ENCODE measurements at regions not wholly inside any gene's neighbourhood (a gene's known extent, or its start where the extent isn't known, plus 50 kb on each side); places are given as distances from the start of the nearest gene placed in this dataset.
"Not testable (repeated sequence)": the region's sequence is repeated elsewhere in the genome, so short reads cannot be mapped to it uniquely, and the experiment has no call there.

DNA sequence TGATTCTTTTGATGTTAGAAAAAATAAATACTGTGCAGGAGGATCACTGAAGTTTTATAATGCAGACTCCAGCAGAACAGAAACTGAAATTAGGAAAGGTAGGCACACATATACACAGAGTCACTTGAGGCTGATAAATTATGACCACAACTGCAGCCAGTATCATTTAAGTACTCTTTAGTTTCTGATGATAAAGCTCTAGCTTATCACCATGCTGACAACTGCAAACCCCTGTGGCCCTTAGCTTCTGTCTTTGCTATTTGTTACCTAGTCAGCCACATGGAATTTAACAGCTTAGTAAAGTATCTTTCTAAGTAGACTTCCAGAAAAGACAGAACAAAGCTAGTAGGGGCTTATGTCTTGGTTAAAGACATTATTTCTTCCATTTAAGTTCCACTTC lies 734.8 kb upstream of the CDH6 start:
- no peak overlapping the region for H2BK5ac ChIP-seq (ENCODE audit: low read depth, low read length)
- H4K8ac ChIP-seq (ENCODE audit: extremely low read depth, insufficient read depth, low read length): no peak overlapping the region
- no peak overlapping the region for H3K4ac ChIP-seq (replicated peaks; ENCODE audit: insufficient read length, low read depth, low read length)
- H2BK15ac ChIP-seq (ENCODE audit: low read length): no peak overlapping the region
- H4K5ac ChIP-seq (ENCODE audit: insufficient read length, low read depth, low read length): no peak overlapping the region
- TF ChIP-seq GTF2F1 (IDR thresholded peaks at IDR 0.05; ENCODE audit: borderline replicate concordance, low read depth, low read length): no peak
- no peaks in the 10 kb centered on the region for H3K79me2 ChIP-seq (ENCODE audit: control insufficient read depth in 1 of 2, insufficient read depth in 2 of 2, low read length in 2 of 2)
- CTCF ChIA-PET (ENCODE audit: partially characterized antibody): no interaction called here
- no peak overlapping the region for H3K4me2 ChIP-seq (ENCODE audit: insufficient read depth in 1 of 2, low read depth in 2 of 2, low read length in 2 of 2)
- no peak overlapping the region for H3K23ac ChIP-seq (ENCODE audit: insufficient read length)
- no peak overlapping the region for H3K4me3 ChIP-seq (ENCODE audit: extremely low read depth in 1 of 4, insufficient read depth in 2 of 4, low read depth in 3 of 4, low read length in 4 of 4)
- H4K91ac ChIP-seq (replicated peaks; ENCODE audit: insufficient read length, low read length): no peak overlapping the region
- no peaks in the 10 kb centered on the region for H3K4me1 ChIP-seq (replicated peaks in 1 of 4; ENCODE audit: control insufficient read depth in 3 of 4, insufficient read depth in 4 of 4, low read length in 3 of 4)
- no peaks in the 10 kb centered on the region for H4K20me1 ChIP-seq (replicated peaks in 1 of 2; ENCODE audit: control insufficient read depth in 1 of 2, insufficient read depth in 2 of 2, low read length in 2 of 2)
- no peak overlapping the region for H2AK5ac ChIP-seq (ENCODE audit: low read depth, low read length)
- no peak overlapping the region for H3K18ac ChIP-seq (ENCODE audit: extremely low read depth, low read length)
- POLR2A ChIA-PET (ENCODE audit: partially characterized antibody): no interaction called here
- H3K23me2 ChIP-seq (ENCODE audit: low read depth, low read length): no peaks in the 10 kb centered on the region
- H2BK120ac ChIP-seq (replicated peaks; ENCODE audit: low read depth, low read length): no peak overlapping the region
- no peak for FAIRE-seq
- H3K79me1 ChIP-seq (ENCODE audit: low read depth, low read length): no peaks in the 10 kb centered on the region
- no peak for DNase-seq (ENCODE audit: low read depth in 1 of 2, low spot score in 2 of 2)
- H2BK12ac ChIP-seq (ENCODE audit: low read depth, low read length): no peak overlapping the region
- no peak overlapping the region for H2AFZ ChIP-seq (ENCODE audit: low read length)
- H3K14ac ChIP-seq (ENCODE audit: insufficient read length): no peak overlapping the region
- no peaks in the 10 kb centered on the region for H3K27me3 ChIP-seq (replicated peaks in 1 of 4; ENCODE audit: control insufficient read depth in 3 of 4, extremely low read depth in 1 of 4, insufficient read depth in 3 of 4, low read length in 3 of 4)
- no peak overlapping the region for H3K27ac ChIP-seq (ENCODE audit: low read depth, low read length)
- no peaks in the 10 kb centered on the region for H3K36me3 ChIP-seq (ENCODE audit: control insufficient read depth in 2 of 4, insufficient read depth in 4 of 4, low read length in 3 of 4)
- no peak overlapping the region for H2BK20ac ChIP-seq (ENCODE audit: low read length)
- H3K9me3 ChIP-seq (ENCODE audit: insufficient read depth in 2 of 2, low read depth in 1 of 2, low read length in 1 of 2): no peaks in the 10 kb centered on the region
- H3K56ac ChIP-seq (replicated peaks; ENCODE audit: insufficient read length, low read depth, low read length): no peak overlapping the region
- H3K9ac ChIP-seq (replicated peaks in 1 of 4; ENCODE audit: extremely low read depth in 1 of 4, low read depth in 3 of 4, low read length in 3 of 4): no peak overlapping the region

DNA sequence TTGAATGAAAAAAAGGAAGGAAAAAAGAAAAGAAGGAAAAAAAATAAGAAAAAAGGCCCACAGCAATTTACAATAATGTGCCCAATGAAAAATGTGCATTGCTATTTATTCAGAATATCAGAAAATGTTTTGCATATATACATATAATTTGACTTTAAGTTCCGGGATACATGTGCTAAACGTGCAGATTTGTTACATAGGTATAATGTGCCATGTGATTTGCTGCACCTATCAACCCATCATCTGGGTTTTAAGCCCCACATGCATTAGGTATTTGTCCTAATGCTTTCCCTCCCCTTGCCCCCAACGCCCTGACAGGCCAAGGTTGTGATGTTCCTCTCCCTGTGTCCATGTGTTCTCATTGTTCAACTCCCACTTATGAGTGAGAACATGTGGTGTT lies 738.0 kb upstream of the CDH6 start:
- H3K14ac ChIP-seq (ENCODE audit: insufficient read length); H4K8ac ChIP-seq (ENCODE audit: extremely low read depth, insufficient read depth, low read length); H4K20me1 ChIP-seq (replicated peaks in 1 of 2; ENCODE audit: control insufficient read depth in 1 of 2, insufficient read depth in 2 of 2, low read length in 2 of 2); H2AFZ ChIP-seq (ENCODE audit: low read length); CTCF ChIA-PET (ENCODE audit: partially characterized antibody); H3K9me3 ChIP-seq (ENCODE audit: insufficient read depth in 2 of 2, low read depth in 1 of 2, low read length in 1 of 2); H3K9ac ChIP-seq (replicated peaks in 1 of 4; ENCODE audit: extremely low read depth in 1 of 4, low read depth in 3 of 4, low read length in 3 of 4); H3K36me3 ChIP-seq (ENCODE audit: control insufficient read depth in 2 of 4, insufficient read depth in 4 of 4, low read length in 3 of 4); H2AK5ac ChIP-seq (ENCODE audit: low read depth, low read length); H3K56ac ChIP-seq (replicated peaks; ENCODE audit: insufficient read length, low read depth, low read length); H2BK20ac ChIP-seq (ENCODE audit: low read length); H3K4ac ChIP-seq (replicated peaks; ENCODE audit: insufficient read length, low read depth, low read length); H3K18ac ChIP-seq (ENCODE audit: extremely low read depth, low read length); H2BK12ac ChIP-seq (ENCODE audit: low read depth, low read length); H3K4me1 ChIP-seq (replicated peaks in 1 of 4; ENCODE audit: control insufficient read depth in 3 of 4, insufficient read depth in 4 of 4, low read length in 3 of 4); H4K5ac ChIP-seq (ENCODE audit: insufficient read length, low read depth, low read length); H2BK5ac ChIP-seq (ENCODE audit: low read depth, low read length); H3K79me2 ChIP-seq (ENCODE audit: control insufficient read depth in 1 of 2, insufficient read depth in 2 of 2, low read length in 2 of 2); H3K23ac ChIP-seq (ENCODE audit: insufficient read length); DNase-seq (ENCODE audit: low read depth in 1 of 2, low spot score in 2 of 2); H3K79me1 ChIP-seq (ENCODE audit: low read depth, low read length); H3K23me2 ChIP-seq (ENCODE audit: low read depth, low read length); FAIRE-seq; H3K4me2 ChIP-seq (ENCODE audit: insufficient read depth in 1 of 2, low read depth in 2 of 2, low read length in 2 of 2); H2BK15ac ChIP-seq (ENCODE audit: low read length); H2BK120ac ChIP-seq (replicated peaks; ENCODE audit: low read depth, low read length); H3K27me3 ChIP-seq (replicated peaks in 1 of 4; ENCODE audit: control insufficient read depth in 3 of 4, extremely low read depth in 1 of 4, insufficient read depth in 3 of 4, low read length in 3 of 4); POLR2A ChIA-PET (ENCODE audit: partially characterized antibody); H3K27ac ChIP-seq (ENCODE audit: low read depth, low read length); H4K91ac ChIP-seq (replicated peaks; ENCODE audit: insufficient read length, low read length); H3K4me3 ChIP-seq (ENCODE audit: extremely low read depth in 1 of 4, insufficient read depth in 2 of 4, low read depth in 3 of 4, low read length in 4 of 4): not testable (repeated sequence)
- 92% methylated on average over 3 of the region's 3 CpGs; no CpG with 5 or more reads in 1 of the 2 experiments for WGBS, 2 experiments (ENCODE audit: extremely low coverage in 1 of 2, insufficient coverage in 1 of 2, insufficient read length in 1 of 2, insufficient replicate concordance in 2 of 2, low coverage in 1 of 2, low lambda C conversion rate in 2 of 2, missing lambda C conversion rate in 1 of 2)

Data from H1 (cell line).